Fibroblast of lung (primary cell): ENCODE measurements at regions not wholly inside any gene's neighbourhood (a gene's known extent, or its start where the extent isn't known, plus 50 kb on each side); places are given as distances from the start of the nearest gene placed in this dataset.
"Not testable (repeated sequence)": the region's sequence is repeated elsewhere in the genome, so short reads cannot be mapped to it uniquely, and the experiment has no call there.

Experiments
- CTCF ChIP-seq, 2 donors: IDR thresholded peaks in 1 of 2; conservative IDR thresholded peaks in 1 of 2; 1 replicate in 1 of 2; 2 replicates in 1 of 2; pipeline ENCODE4 v1.5.1; 2011 to 2012; ENCODE audit warnings: low read length in 2 of 2, control low read depth in 1 of 2, inconsistent platforms in 1 of 2, low read depth in 1 of 2, mild to moderate bottlenecking in 1 of 2
- EZH2 ChIP-seq: IDR thresholded peaks from 2 replicates; pipeline ENCODE4 v1.5.1; 2012; ENCODE audit warnings: low read length, control low read depth, mild to moderate bottlenecking; ENCODE audit errors: missing control alignments

- TF ChIP-seq CTCF (conservative IDR thresholded peaks at IDR 0.05 in 1 of 2, IDR thresholded peaks at IDR 0.05 in 1 of 2; ENCODE audit: low read depth in 1 of 2, low read length in 2 of 2); EZH2: not testable (repeated sequence)
Observed at GRCh38 chr21:23153842-23154241, 2155.6 kb downstream of the NCAM2 start.
